ENCODE measurements at regions not wholly inside any gene's neighbourhood (a gene's known extent, or its start where the extent isn't known, plus 50 kb on each side); places are given as distances from the start of the nearest gene placed in this dataset.

DNA sequence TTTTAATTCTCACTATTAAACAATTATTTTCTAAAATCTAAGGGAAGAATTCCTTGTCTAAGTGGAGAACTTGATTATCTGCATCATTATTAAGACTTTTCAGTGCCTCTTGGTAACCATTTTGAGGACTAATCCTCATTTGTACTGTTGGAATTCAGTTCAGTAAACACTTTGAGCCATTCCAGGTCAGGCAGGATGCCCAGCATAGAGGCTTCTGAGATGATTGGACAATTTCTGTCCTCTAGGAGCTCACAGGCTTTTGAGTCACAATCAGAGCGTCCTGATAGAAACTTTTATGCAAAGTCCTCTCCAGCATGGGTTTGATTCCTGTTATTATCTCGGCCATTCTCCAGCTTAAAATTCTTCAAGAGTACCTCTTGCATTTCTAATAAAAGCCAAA is 1304.6 kb downstream of the EPHA7 start:
- TF ChIP-seq MAX (IDR thresholded peaks at IDR 0.05) (no peak), POLR2A (IDR thresholded peaks at IDR 0.05; ENCODE audit: control extremely low read depth in 1 of 2, low read depth in 2 of 2, low read length in 2 of 2) (no peak), NRF1 (IDR thresholded peaks at IDR 0.05; ENCODE audit: low read depth, low read length) (no peak), RXRA (IDR thresholded peaks at IDR 0.05; ENCODE audit: insufficient read depth, low read depth, low read length) (no peak), HDAC6 (IDR thresholded peaks at IDR 0.05; ENCODE audit: low read depth, low read length) (no peak), TAF1 (IDR thresholded peaks at IDR 0.05; ENCODE audit: low read depth, low read length) (no peak), EZH2 (IDR thresholded peaks at IDR 0.05; ENCODE audit: low read depth, low read length, severe bottlenecking) (no peak), CEBPB (IDR thresholded peaks at IDR 0.05; ENCODE audit: low read depth, low read length) (no peak), JUN (IDR thresholded peaks at IDR 0.05; ENCODE audit: low read depth, low read length) (no peak), MAFK (IDR thresholded peaks at IDR 0.05; ENCODE audit: low read depth, low read length) (no peak)
- TF ChIP-seq, protein P1, sequence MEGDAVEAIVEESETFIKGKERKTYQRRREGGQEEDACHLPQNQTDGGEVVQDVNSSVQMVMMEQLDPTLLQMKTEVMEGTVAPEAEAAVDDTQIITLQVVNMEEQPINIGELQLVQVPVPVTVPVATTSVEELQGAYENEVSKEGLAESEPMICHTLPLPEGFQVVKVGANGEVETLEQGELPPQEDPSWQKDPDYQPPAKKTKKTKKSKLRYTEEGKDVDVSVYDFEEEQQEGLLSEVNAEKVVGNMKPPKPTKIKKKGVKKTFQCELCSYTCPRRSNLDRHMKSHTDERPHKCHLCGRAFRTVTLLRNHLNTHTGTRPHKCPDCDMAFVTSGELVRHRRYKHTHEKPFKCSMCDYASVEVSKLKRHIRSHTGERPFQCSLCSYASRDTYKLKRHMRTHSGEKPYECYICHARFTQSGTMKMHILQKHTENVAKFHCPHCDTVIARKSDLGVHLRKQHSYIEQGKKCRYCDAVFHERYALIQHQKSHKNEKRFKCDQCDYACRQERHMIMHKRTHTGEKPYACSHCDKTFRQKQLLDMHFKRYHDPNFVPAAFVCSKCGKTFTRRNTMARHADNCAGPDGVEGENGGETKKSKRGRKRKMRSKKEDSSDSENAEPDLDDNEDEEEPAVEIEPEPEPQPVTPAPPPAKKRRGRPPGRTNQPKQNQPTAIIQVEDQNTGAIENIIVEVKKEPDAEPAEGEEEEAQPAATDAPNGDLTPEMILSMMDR (IDR thresholded peaks at IDR 0.05; ENCODE audit: control extremely low read depth in 1 of 3, insufficient read depth in 1 of 3, low read depth in 1 of 3, low read length in 3 of 3), result no peak

Measured in H1 (cell line).